ENCODE measurements at regions not wholly inside any gene's neighbourhood (a gene's known extent, or its start where the extent isn't known, plus 50 kb on each side); places are given as distances from the start of the nearest gene placed in this dataset.
"Not testable (repeated sequence)": the region's sequence is repeated elsewhere in the genome, so short reads cannot be mapped to it uniquely, and the experiment has no call there.

GRCh38 chr18:41875094-41875780, 79.8 kb upstream of the PIK3C3 start:
- TF ChIP-seq, protein P1, sequence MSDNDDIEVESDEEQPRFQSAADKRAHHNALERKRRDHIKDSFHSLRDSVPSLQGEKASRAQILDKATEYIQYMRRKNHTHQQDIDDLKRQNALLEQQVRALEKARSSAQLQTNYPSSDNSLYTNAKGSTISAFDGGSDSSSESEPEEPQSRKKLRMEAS (IDR thresholded peaks at IDR 0.05; ENCODE audit: low read depth, low read length): no peak
- DNase-seq (ENCODE audit: low read depth): no peak
- no peak overlapping the region for H3K4me3 ChIP-seq (ENCODE audit: low read depth, low read length)

GRCh38 chr18:41873730-41874129, 81.3 kb upstream of the PIK3C3 start:
- no peak overlapping the region for H3K4me3 ChIP-seq (ENCODE audit: low read depth, low read length)
- no peak for DNase-seq (ENCODE audit: low read depth)
- TF ChIP-seq MYC (IDR thresholded peaks at IDR 0.05; ENCODE audit: low read depth, low read length): no peak
- TF ChIP-seq POLR2A (IDR thresholded peaks at IDR 0.05; ENCODE audit: extremely low read depth, insufficient read length): no peak

- TF ChIP-seq POLR2A (IDR thresholded peaks at IDR 0.05; ENCODE audit: extremely low read depth, insufficient read length) (no peak), MYC (IDR thresholded peaks at IDR 0.05; ENCODE audit: low read depth, low read length) (no peak)
These were observed 82.8 kb upstream of the PIK3C3 start for GRCh38 chr18:41872206-41872605.

GRCh38 chr18:41871229-41872000, 83.6 kb upstream of the PIK3C3 start:
- no peak overlapping the region for H3K4me3 ChIP-seq (ENCODE audit: low read depth, low read length)
- no peak for DNase-seq (ENCODE audit: low read depth)
- TF ChIP-seq POLR2A (IDR thresholded peaks at IDR 0.05; ENCODE audit: extremely low read depth, insufficient read length): no peak
- TF ChIP-seq, protein P1 (IDR thresholded peaks at IDR 0.05; ENCODE audit: low read depth, low read length): no peak

More at GRCh38 chr18:41872206-41872605, 82.8 kb upstream of the PIK3C3 start:
- no peak overlapping the region for H3K4me3 ChIP-seq (ENCODE audit: low read depth, low read length)
- DNase-seq (ENCODE audit: low read depth): no peak

GRCh38 chr18:41870817-41871216, 84.2 kb upstream of the PIK3C3 start:
- no peak for DNase-seq (ENCODE audit: low read depth)
- TF ChIP-seq, protein P2, sequence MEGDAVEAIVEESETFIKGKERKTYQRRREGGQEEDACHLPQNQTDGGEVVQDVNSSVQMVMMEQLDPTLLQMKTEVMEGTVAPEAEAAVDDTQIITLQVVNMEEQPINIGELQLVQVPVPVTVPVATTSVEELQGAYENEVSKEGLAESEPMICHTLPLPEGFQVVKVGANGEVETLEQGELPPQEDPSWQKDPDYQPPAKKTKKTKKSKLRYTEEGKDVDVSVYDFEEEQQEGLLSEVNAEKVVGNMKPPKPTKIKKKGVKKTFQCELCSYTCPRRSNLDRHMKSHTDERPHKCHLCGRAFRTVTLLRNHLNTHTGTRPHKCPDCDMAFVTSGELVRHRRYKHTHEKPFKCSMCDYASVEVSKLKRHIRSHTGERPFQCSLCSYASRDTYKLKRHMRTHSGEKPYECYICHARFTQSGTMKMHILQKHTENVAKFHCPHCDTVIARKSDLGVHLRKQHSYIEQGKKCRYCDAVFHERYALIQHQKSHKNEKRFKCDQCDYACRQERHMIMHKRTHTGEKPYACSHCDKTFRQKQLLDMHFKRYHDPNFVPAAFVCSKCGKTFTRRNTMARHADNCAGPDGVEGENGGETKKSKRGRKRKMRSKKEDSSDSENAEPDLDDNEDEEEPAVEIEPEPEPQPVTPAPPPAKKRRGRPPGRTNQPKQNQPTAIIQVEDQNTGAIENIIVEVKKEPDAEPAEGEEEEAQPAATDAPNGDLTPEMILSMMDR (IDR thresholded peaks at IDR 0.05; ENCODE audit: low read depth, low read length): no peak
- TF ChIP-seq MYC (IDR thresholded peaks at IDR 0.05; ENCODE audit: low read depth, low read length): no peak
- TF ChIP-seq, protein P1 (IDR thresholded peaks at IDR 0.05; ENCODE audit: low read depth, low read length): no peak
- TF ChIP-seq POLR2A (IDR thresholded peaks at IDR 0.05; ENCODE audit: extremely low read depth, insufficient read length): no peak
- no peak overlapping the region for H3K4me3 ChIP-seq (ENCODE audit: low read depth, low read length)

DNA sequence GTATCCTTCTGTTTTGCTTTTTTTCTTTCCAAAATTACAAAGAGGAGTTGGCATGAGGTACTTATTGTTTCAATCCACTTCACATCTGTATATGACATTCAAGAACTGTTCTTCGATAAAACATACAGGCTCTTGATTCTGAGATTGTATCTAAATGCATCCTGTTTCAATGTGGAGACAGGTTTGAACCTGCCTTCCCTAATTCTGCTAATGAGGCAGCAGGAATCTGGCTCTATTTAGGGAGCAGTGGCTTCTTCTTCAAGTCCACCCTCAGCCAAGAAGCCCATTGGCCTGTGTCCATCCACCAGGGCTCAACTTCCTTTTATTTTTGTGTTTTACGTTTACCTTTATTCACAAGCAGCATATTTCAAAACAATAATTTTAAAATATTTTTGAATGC, 84.8 kb upstream of the PIK3C3 start:
- TF ChIP-seq MYC (IDR thresholded peaks at IDR 0.05; ENCODE audit: low read depth, low read length) (no peak), POLR2A (IDR thresholded peaks at IDR 0.05; ENCODE audit: extremely low read depth, insufficient read length) (no peak)
- no peak overlapping the region for H3K4me3 ChIP-seq (ENCODE audit: low read depth, low read length)
- no peak for DNase-seq (ENCODE audit: low read depth)

- DNase-seq (ENCODE audit: low read depth); H3K4me3 ChIP-seq (ENCODE audit: low read depth, low read length): not testable (repeated sequence)
These were observed 89.2 kb upstream of the PIK3C3 start for GRCh38 chr18:41865796-41866195.

GRCh38 chr18:41864216-41864615, 90.8 kb upstream of the PIK3C3 start:
- DNase-seq (ENCODE audit: low read depth): no peak
- H3K4me3 ChIP-seq (ENCODE audit: low read depth, low read length): no peak overlapping the region
- TF ChIP-seq, protein P1 (IDR thresholded peaks at IDR 0.05; ENCODE audit: low read depth, low read length): no peak
- TF ChIP-seq, protein P2 (IDR thresholded peaks at IDR 0.05; ENCODE audit: low read depth, low read length): no peak
- no peak for TF ChIP-seq MYC (IDR thresholded peaks at IDR 0.05; ENCODE audit: low read depth, low read length)
- TF ChIP-seq POLR2A (IDR thresholded peaks at IDR 0.05; ENCODE audit: extremely low read depth, insufficient read length): no peak

DNA sequence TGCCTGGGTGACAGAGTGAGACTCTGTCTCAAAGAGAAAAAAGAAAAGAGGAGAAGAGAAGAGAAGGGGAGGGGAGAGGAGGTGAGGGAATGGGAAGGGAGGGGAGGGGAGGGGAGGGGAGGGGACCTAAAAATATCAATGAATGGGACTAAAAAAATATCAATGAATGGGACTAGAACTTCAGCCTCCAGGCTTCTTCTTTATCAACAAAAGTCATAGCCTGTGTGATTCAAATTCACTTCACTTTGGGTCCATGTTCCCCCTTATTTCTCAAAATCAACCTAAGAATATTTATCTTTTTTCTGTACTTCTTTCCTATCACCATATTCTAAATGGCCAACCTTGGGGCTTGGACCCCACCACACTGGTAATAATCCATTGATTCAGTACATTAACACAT, 92.1 kb upstream of the PIK3C3 start:
- H3K4me3 ChIP-seq (ENCODE audit: low read depth, low read length): no peak overlapping the region
- TF ChIP-seq MYC (IDR thresholded peaks at IDR 0.05; ENCODE audit: low read depth, low read length) (no peak), POLR2A (IDR thresholded peaks at IDR 0.05; ENCODE audit: extremely low read depth, insufficient read length) (no peak)
- TF ChIP-seq, protein P1 (IDR thresholded peaks at IDR 0.05; ENCODE audit: low read depth, low read length): no peak
- TF ChIP-seq, protein P2 (IDR thresholded peaks at IDR 0.05; ENCODE audit: low read depth, low read length): no peak
- no peak for DNase-seq (ENCODE audit: low read depth)
